Mucosa of stomach (tissue), 1 donor: ENCODE measurements at regions not wholly inside any gene's neighbourhood (a gene's known extent, or its start where the extent isn't known, plus 50 kb on each side); places are given as distances from the start of the nearest gene placed in this dataset.

ENCODE experiments used
- H3K27me3 ChIP-seq: one replicate; pipeline ENCODE4 v1.7.0; 2013; ENCODE audit warnings: mild to moderate bottlenecking, low read length; ENCODE audit not compliant: control insufficient read depth, insufficient read depth
- H3K36me3 ChIP-seq: one replicate; pipeline ENCODE4 v1.7.0; 2013; ENCODE audit warnings: low read length; ENCODE audit not compliant: control insufficient read depth, insufficient read depth
- H3K4me1 ChIP-seq: one replicate; pipeline ENCODE4 v1.7.0; 2013; ENCODE audit warnings: mild to moderate bottlenecking, low read length; ENCODE audit not compliant: control insufficient read depth, insufficient read depth
- H3K4me3 ChIP-seq: one replicate; pipeline ENCODE4 v1.7.0; 2013; ENCODE audit warnings: low read length
- H3K9ac ChIP-seq: one replicate; pipeline ENCODE4 v1.7.0; 2013; ENCODE audit warnings: mild to moderate bottlenecking, low read length, moderate library complexity
- H3K9me3 ChIP-seq: one replicate; pipeline ENCODE4 v1.7.0; 2013; ENCODE audit warnings: mild to moderate bottlenecking, low read length, moderate library complexity; ENCODE audit not compliant: control insufficient read depth
- donor health status: Pancreatic carcinoma.

GRCh38 chr12:114975640-114976310, 291.8 kb upstream of the TBX3 start:
- Histone ChIP-seq H3K9ac (no peak overlapping the region), H3K36me3 (no peaks in the 10 kb centered on the region), H3K9me3 (no peaks in the 10 kb centered on the region), H3K4me1 (no peaks in the 10 kb centered on the region), H3K4me3 (no peak overlapping the region), H3K27me3 (no peaks in the 10 kb centered on the region)

GRCh38 chr12:114974826-114975639, 291.1 kb upstream of the TBX3 start:
- no peaks in the 10 kb centered on the region for H3K27me3 ChIP-seq
- no peaks in the 10 kb centered on the region for H3K9me3 ChIP-seq
- no peaks in the 10 kb centered on the region for H3K36me3 ChIP-seq
- no peak overlapping the region for H3K9ac ChIP-seq
- H3K4me3 ChIP-seq = no peak overlapping the region
- H3K4me1 ChIP-seq = no peaks in the 10 kb centered on the region

GRCh38 chr12:114974333-114974732, 290.4 kb upstream of the TBX3 start:
- no peak overlapping the region for H3K9ac ChIP-seq
- no peaks in the 10 kb centered on the region for H3K36me3 ChIP-seq
- H3K4me1 ChIP-seq = no peaks in the 10 kb centered on the region
- no peak overlapping the region for H3K4me3 ChIP-seq
- no peaks in the 10 kb centered on the region for H3K27me3 ChIP-seq
- no peaks in the 10 kb centered on the region for H3K9me3 ChIP-seq

- H3K9ac ChIP-seq = no peak overlapping the region
- H3K4me1 ChIP-seq = no peaks in the 10 kb centered on the region
- no peaks in the 10 kb centered on the region for H3K27me3 ChIP-seq
- no peak overlapping the region for H3K4me3 ChIP-seq
- H3K36me3 ChIP-seq = no peaks in the 10 kb centered on the region
- H3K9me3 ChIP-seq = no peaks in the 10 kb centered on the region
Measured at GRCh38 chr12:114968727-114969126, 284.8 kb upstream of the TBX3 start.

GRCh38 chr12:114967151-114967550, 283.2 kb upstream of the TBX3 start:
- Histone ChIP-seq H3K9ac (no peak overlapping the region), H3K27me3 (no peaks in the 10 kb centered on the region), H3K4me1 (no peaks in the 10 kb centered on the region), H3K9me3 (no peaks in the 10 kb centered on the region), H3K36me3 (no peaks in the 10 kb centered on the region), H3K4me3 (no peak overlapping the region)

GRCh38 chr12:114964841-114965240, 280.9 kb upstream of the TBX3 start:
- Histone ChIP-seq H3K36me3 (no peaks in the 10 kb centered on the region), H3K4me1 (no peaks in the 10 kb centered on the region)

GRCh38 chr12:114963846-114964245, 279.9 kb upstream of the TBX3 start:
- Histone ChIP-seq H3K27me3 (no peaks in the 10 kb centered on the region), H3K36me3 (no peaks in the 10 kb centered on the region), H3K9me3 (no peaks in the 10 kb centered on the region), H3K4me1 (no peaks in the 10 kb centered on the region), H3K4me3 (no peak overlapping the region), H3K9ac (no peak overlapping the region)

More at GRCh38 chr12:114964841-114965240, 280.9 kb upstream of the TBX3 start:
- H3K9me3 ChIP-seq = no peaks in the 10 kb centered on the region
- no peak overlapping the region for H3K9ac ChIP-seq
- no peak overlapping the region for H3K4me3 ChIP-seq
- H3K27me3 ChIP-seq = no peaks in the 10 kb centered on the region

- Histone ChIP-seq H3K9me3 (no peaks in the 10 kb centered on the region), H3K4me3 (no peak overlapping the region), H3K36me3 (no peaks in the 10 kb centered on the region), H3K9ac (no peak overlapping the region), H3K27me3 (no peaks in the 10 kb centered on the region), H3K4me1 (no peaks in the 10 kb centered on the region)
Measured at GRCh38 chr12:114961491-114961890, 277.5 kb upstream of the TBX3 start.

DNA sequence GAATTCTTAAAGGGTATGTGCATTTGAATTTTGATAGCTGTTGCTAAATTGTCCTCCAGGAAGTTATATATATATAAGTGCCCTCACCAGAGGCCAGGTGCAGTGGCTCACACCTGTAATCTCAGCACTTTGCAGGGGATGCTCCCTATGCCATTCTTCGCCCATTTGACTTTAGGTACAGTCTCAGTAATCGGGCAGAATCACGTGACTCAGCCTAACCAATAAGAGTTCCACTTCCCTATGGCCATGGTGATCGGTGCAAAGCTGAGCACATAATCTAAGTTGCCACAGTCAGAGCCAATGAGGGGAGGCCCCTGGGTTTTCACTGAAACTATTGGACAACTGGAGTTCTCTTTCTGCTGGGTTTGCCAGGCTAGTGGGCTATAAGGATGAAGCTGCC, 274.6 kb upstream of the TBX3 start:
- no peak overlapping the region for H3K9ac ChIP-seq
- no peaks in the 10 kb centered on the region for H3K27me3 ChIP-seq
- no peaks in the 10 kb centered on the region for H3K9me3 ChIP-seq
- no peaks in the 10 kb centered on the region for H3K4me1 ChIP-seq
- no peak overlapping the region for H3K4me3 ChIP-seq
- no peaks in the 10 kb centered on the region for H3K36me3 ChIP-seq

DNA sequence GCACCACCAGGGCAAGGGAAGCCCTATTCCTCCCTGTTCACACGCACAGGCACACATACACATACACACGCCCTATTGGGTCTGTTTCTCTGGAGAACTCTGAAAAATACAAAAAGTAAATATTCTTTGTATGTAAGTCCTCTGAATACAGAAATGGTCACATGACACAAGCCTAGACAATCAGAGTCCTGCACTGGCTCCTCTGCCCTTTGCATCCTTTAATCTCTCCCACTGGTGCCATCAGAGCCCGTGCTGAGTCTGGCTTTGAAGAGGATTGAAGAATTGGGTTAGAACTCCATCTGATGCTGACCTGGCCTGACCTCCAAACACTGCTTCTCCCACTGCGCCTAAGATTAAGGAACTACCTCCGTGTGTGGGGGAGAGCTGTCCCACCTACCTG, 273.2 kb upstream of the TBX3 start:
- Histone ChIP-seq H3K9ac (no peak overlapping the region), H3K36me3 (no peaks in the 10 kb centered on the region), H3K4me1 (no peaks in the 10 kb centered on the region), H3K27me3 (no peaks in the 10 kb centered on the region), H3K9me3 (no peaks in the 10 kb centered on the region), H3K4me3 (no peak overlapping the region)

- no peaks in the 10 kb centered on the region for H3K4me1 ChIP-seq
- H3K9ac ChIP-seq = no peak overlapping the region
- H3K4me3 ChIP-seq = no peak overlapping the region
- H3K36me3 ChIP-seq = no peaks in the 10 kb centered on the region
- no peaks in the 10 kb centered on the region for H3K27me3 ChIP-seq
- no peaks in the 10 kb centered on the region for H3K9me3 ChIP-seq
Measured at GRCh38 chr12:114955414-114956014, 271.5 kb upstream of the TBX3 start.

DNA sequence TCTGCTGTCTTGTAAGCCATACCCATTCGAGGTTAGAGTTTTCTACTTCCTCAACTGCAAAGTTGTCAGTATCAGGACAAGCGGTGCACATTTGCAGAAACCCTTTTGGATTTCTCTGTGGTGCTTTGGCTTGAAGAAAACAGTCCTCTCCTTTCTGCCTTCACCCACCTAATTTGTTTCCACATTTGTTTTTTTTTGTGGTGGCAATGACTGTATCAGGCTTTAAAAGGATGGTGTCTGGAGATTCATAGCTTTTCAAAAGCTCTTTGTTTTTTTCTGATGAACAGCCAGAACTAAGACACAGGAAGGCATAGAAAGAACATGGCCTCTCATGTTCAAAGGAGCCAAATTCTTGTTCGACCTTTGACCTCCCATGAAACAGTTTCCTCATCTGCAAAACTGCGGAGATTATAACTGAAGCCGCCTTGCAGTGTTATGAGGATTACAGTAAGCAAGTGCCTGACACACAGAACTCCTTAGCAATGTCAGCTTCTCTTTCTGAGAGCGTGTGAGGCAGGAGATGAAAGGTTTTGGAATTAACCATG, 270.6 kb upstream of the TBX3 start:
- Histone ChIP-seq H3K4me1 (no peaks in the 10 kb centered on the region), H3K27me3 (no peaks in the 10 kb centered on the region), H3K9ac (no peak overlapping the region), H3K9me3 (no peaks in the 10 kb centered on the region), H3K36me3 (no peaks in the 10 kb centered on the region), H3K4me3 (no peak overlapping the region)
